RPMI8226 (cell line): ENCODE measurements at regions not wholly inside any gene's neighbourhood (a gene's known extent, or its start where the extent isn't known, plus 50 kb on each side); places are given as distances from the start of the nearest gene placed in this dataset.
"Not testable (repeated sequence)": the region's sequence is repeated elsewhere in the genome, so short reads cannot be mapped to it uniquely, and the experiment has no call there.

Experiments used
- DNase-seq: peaks from one replicate; pipeline ENCODE4 v3.0.0-alpha.2; 2015

DNA sequence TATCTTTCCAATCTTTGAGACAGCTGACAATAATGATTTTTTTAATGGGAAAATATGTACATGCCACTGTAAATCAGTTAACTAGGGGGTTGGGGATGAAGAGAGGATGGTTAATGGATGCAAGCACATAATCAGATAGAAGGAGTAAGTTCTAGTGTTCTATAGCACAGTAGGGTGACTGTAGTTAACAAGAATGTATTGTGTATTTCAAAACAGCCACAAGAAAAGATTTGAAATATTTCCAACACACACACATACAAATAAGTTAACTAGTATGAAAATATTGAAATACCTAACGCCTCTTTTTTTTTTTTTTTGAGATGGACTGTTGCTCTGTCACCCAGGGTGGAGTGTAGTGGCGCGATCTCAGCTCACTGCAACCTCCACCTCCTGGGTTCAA is 153.4 kb upstream of the SALL4 start:
- DNase-seq, result no peak

GRCh38 chr20:51953731-51954340 is 151.5 kb upstream of the SALL4 start:
- DNase-seq, result no peak

DNA sequence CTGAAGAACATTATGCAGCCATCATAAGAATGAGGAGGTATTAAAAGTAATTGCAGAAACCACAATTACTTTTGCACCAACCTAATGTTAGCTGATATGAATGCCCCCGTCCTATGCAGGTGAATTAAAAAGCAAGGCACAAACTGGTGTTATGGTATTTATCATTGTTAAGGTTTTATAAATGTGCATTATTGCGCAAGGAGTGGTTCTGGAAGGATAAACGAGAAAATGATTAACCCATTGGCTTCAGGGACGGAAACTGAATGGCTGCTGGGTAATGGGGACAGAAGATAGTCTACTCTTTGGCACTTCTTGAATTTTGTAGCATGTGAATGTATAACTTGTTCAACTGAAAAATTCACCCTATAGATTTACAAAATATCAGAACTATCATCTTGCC is 148.6 kb upstream of the SALL4 start:
- DNase-seq, result no peak

- no peak for DNase-seq
These were observed 144.3 kb upstream of the SALL4 start for GRCh38 chr20:51946586-51946985.

GRCh38 chr20:51945881-51946280 is 143.6 kb upstream of the SALL4 start:
- DNase-seq, result no peak

DNA sequence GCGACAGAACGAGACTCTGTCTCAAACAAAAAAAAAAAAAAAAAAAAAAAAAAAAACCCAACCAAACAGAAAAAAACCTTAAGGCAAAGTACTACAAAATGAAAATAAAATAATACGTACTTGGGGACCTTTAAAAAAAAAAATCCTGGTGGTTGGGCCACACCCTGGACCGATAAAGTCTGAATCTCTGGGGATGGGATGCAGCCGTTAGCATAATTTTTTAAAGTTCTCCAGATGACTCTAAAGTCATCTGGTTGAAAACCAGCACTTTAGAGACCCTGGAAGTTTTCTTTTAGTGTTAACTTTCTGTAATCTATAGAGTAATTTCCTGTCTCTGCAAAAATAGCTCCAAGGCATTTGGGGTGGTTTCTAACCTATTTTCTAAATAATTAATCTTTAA is 142.9 kb upstream of the SALL4 start:
- DNase-seq, result no peak

DNA sequence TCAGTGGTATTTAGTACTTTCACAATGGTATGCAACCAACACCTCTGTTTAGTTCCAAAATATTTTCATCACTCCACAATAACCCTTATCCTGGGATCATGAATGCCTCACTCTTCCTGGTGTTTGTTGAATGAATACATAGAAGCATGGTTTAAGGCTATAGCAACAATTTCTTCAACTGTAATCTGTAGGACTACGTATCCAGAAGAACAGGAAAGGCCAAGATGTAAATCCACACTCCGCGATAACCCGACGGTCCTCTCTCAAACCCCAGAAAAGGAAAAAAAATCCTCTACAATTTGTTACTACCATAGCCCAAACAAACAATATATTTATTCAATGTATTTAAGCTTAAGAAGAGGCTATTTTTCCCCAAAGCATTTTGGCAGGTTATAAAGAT is 141.4 kb upstream of the SALL4 start:
- DNase-seq, result no peak

- not testable (repeated sequence) for DNase-seq
These were observed 141.0 kb upstream of the SALL4 start for GRCh38 chr20:51943326-51943725.

DNA sequence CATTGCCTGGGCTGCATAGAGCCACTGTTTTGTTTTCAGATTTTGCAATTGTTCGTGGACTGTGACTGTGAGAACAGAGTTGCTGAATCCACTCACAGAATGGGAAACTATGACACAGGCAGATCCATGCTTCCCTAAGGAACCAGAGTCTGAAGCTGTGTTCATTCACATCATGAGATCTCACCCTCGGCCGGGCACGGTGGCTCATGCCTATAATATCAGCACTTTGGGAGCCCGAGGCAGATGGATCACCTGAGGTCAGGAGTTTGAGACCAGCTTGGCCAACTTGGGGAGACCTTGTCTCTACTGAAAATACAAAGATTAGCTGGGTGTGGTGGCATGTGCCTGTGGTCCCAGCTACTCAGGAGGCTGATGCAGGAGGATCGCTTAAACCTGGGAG is 139.2 kb upstream of the SALL4 start:
- no peak for DNase-seq

- no peak for DNase-seq
These were observed 136.9 kb upstream of the SALL4 start for GRCh38 chr20:51939259-51939585.

DNA sequence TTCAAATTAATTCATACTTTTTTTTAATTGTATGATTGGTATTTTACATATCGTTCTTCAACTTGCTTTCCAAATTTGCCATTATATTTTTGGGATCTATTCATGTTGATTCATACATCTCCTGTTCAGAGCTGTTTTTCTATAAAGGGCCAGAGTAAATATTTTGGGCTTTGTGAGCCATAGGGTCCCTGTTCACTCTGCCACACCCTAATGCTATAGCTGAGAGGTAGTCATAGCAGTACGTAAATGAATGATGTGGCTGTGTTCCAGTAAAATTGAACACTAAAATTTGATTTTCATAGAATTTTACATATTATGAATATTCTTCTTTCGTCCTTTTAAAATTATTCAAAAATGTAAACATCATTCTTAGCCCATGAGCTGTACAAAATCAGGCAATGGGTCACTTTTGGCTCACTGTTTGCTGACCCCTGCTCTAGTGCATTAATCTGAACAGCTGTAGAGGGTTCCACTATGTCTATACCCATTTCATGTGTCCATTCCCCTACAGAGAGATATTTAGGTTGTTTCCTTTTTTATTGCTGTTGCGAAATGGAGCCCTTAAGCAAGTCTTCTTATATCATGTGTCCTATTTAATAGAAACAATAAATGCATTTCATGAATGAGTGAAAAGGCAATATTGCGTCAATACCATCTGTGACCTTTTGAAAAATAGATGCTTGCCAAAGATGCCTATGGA is 136.4 kb upstream of the SALL4 start:
- DNase-seq, result no peak

- DNase-seq, result no peak
These were observed 135.5 kb upstream of the SALL4 start for GRCh38 chr20:51937779-51938178.

- DNase-seq, result no peak
These were observed 134.1 kb upstream of the SALL4 start for GRCh38 chr20:51936377-51936776.

- no peak for DNase-seq
These were observed 132.7 kb upstream of the SALL4 start for GRCh38 chr20:51935003-51935358.

- no peak for DNase-seq
These were observed 132.1 kb upstream of the SALL4 start for GRCh38 chr20:51934301-51935002.

DNA sequence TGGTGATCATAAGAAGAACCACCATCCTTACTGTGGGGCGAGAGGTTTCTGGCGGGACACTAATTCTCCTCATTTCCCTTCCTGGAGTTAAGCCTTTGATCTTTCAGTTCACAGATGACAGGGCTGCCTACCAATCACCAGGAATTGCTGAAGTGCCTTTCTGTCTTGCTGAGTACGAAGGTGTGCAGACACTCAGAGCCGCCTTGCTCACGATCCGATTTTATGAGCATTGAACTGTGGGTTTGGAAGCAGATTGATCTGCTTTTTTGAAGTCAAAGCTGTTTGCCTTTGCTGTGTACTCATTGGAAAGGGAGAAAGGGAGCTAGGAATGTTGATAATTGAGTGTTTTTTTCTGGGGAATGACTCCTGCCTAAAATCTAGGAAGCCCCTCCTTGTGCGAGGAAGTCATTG is 129.1 kb upstream of the SALL4 start:
- no peak for DNase-seq

DNA sequence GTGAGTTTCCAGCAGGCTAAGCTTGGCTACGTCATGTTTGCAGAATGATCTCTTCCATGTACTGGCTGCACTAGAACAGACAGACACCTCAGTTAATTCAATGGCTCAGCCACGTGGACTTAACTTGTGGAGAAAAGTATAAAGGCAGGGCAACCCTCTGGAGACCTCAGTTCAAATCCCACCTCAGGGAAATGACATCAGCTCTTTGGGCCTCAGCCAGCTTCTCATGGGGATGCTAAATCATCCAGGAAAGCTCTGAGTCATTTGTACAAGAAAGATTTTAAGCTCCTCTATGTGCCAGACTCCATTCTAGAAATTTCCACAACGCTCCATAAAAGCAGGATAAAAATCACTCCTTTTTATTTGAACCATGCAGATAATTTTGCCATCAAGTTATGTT is 128.5 kb upstream of the SALL4 start:
- no peak for DNase-seq

- no peak for DNase-seq
These were observed 126.6 kb upstream of the SALL4 start for GRCh38 chr20:51928931-51929330.

GRCh38 chr20:51927970-51928369 is 125.6 kb upstream of the SALL4 start:
- DNase-seq, result not testable (repeated sequence)

GRCh38 chr20:51926670-51927305 is 124.5 kb upstream of the SALL4 start:
- DNase-seq, result no peak

GRCh38 chr20:51924509-51924908 is 122.2 kb upstream of the SALL4 start:
- DNase-seq, result no peak

DNA sequence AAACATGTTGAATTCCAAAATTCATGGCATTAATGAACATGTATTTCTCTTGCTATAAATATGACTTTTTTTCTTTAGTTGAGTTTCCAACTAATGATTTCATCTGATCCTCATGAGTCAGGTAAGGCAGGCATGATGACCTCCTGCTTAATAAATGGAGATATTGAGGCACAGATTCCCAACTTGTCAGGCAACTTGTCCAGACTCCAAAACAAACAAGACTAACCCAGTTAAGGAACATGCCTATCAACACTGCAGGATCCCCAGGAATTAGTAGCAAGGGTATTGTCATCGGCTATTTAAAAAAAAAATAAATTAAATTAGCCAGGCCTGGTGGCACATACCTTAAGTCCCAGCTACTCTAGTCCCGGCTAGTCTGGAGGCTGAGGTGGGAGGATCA is 121.3 kb upstream of the SALL4 start:
- no peak for DNase-seq

GRCh38 chr20:51922812-51923211 is 120.5 kb upstream of the SALL4 start:
- DNase-seq, result not testable (repeated sequence)

DNA sequence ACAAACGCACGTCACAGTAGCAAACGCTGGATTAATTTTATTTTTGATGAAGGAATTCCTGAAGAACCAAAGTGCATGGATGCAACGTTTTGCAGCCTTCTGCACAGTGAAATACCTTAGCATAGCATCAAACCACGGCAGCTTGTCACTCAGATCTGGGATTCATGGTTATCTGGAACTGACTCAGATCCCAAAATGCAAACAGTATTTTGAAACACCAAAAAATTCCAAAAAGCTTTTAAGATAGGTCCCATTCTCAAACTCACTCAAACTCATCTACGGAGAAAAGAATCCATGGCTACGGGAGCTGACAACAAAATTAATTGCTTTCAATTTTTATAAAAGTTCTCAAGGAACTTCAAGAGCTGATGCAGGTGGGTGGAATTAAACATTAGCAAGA is 116.2 kb upstream of the SALL4 start:
- no peak for DNase-seq
